ENCODE measurements at regions not wholly inside any gene's neighbourhood (a gene's known extent, or its start where the extent isn't known, plus 50 kb on each side); places are given as distances from the start of the nearest gene placed in this dataset.
A peak's percentile ranks its signal among the peaks of the same experiment; 100 is the strongest.
"Not testable (repeated sequence)": the region's sequence is repeated elsewhere in the genome, so short reads cannot be mapped to it uniquely, and the experiment has no call there.

DNA sequence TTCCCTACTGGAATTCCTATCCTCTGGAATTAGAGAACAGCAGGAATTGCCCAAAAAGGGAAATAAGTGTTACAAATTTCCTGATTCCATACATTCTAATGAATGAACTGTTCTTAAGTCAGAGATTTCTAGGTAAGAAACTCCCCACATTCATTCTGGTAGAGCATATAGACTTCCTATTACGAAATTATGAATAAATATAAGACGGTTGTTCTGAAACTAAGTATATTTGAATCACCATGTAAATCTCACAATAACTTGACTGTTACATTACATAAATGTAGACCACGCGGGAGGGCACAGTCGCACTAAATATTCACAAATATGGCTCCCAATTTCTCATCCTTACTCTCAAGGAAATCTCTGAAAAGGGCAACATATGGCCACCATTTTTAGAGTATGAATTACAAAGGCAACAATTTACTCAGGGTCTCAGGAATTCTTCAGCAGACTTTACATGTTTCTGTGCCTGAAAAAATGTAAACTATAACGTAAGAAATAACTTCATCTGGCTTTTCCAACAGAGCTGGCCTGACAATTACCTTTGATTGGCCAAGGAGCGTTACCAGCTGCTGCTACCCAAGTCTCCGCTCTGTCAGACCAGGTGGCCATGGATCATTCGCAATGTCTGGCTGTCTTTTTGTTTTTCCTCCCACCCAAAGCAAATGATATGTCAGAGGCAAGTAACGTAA, 115.8 kb downstream of the MPP7 start:
- no peaks in the 10 kb centered on the region for H3K27me3 ChIP-seq (ENCODE audit: control insufficient read depth in 1 of 2, insufficient read depth in 2 of 2, low read length in 2 of 2)
- no peaks in the 10 kb centered on the region for H3K36me3 ChIP-seq (ENCODE audit: insufficient read depth, low read length)
- H3K4me1 ChIP-seq (ENCODE audit: insufficient read depth, low read length), result peaks cover 4% of the 10 kb centered on the region
- no peaks in the 10 kb centered on the region for H3K9me3 ChIP-seq (ENCODE audit: low read length)
- no peak overlapping the region for H3K9ac ChIP-seq (ENCODE audit: low read length)
- H3K27ac ChIP-seq (ENCODE audit: low read depth, low read length), result no peak overlapping the region
- H3K4me3 ChIP-seq (ENCODE audit: low read depth in 1 of 2, low read length in 2 of 2), result no peak overlapping the region

DNA sequence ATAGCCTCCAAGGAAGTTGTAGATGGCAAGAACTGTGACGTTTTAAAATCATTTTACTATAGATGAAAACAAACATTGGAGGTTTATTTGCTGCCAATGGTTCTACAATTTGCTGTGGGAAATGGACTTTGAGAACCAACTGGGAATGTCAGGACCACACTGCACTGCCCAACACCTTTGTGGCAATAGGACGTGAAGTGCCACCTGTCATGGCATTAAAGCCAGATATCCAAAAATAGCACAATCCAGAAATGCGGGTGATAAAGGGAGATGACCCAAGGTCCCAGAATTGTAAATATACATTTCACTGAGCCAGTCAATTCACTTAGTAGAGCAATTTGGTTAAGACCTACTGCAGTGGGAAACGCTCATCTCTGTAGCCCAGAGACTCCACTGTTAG, 116.4 kb downstream of the MPP7 start:
- H3K27me3 ChIP-seq (ENCODE audit: control insufficient read depth in 1 of 2, insufficient read depth in 2 of 2, low read length in 2 of 2), result no peaks in the 10 kb centered on the region
- H3K4me3 ChIP-seq (ENCODE audit: low read depth in 1 of 2, low read length in 2 of 2), result no peak overlapping the region
- no peaks in the 10 kb centered on the region for H3K9me3 ChIP-seq (ENCODE audit: low read length)
- no peaks in the 10 kb centered on the region for H3K36me3 ChIP-seq (ENCODE audit: insufficient read depth, low read length)
- no peak overlapping the region for H3K27ac ChIP-seq (ENCODE audit: low read depth, low read length)
- H3K4me1 ChIP-seq (ENCODE audit: insufficient read depth, low read length), result peaks cover 9% of the 10 kb centered on the region
- no peak overlapping the region for H3K9ac ChIP-seq (ENCODE audit: low read length)

DNA sequence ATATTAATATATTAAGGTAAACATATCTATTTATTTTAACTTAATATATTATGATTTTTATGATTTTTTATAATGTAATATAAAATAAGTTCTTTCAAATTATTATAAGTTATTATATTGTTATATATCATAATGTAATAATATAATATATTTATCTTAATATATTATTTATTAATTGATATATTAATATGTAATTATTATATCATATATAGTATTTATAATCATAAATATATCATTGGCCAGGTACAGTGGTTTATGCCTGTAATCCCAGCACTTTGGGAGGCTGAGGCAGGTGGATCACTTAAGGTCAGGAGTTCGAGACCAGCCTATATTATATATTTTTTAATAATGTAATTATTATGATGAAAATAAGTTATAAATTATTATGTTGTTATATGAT, 118.1 kb downstream of the MPP7 start:
- Histone ChIP-seq H3K4me3 (ENCODE audit: low read depth in 1 of 2, low read length in 2 of 2) (no peak overlapping the region), H3K9ac (ENCODE audit: low read length) (no peak overlapping the region), H3K27ac (ENCODE audit: low read depth, low read length) (no peak overlapping the region), H3K27me3 (ENCODE audit: control insufficient read depth in 1 of 2, insufficient read depth in 2 of 2, low read length in 2 of 2) (no peaks in the 10 kb centered on the region), H3K4me1 (ENCODE audit: insufficient read depth, low read length) (peaks cover 12% of the 10 kb centered on the region), H3K9me3 (ENCODE audit: low read length) (no peaks in the 10 kb centered on the region), H3K36me3 (ENCODE audit: insufficient read depth, low read length) (no peaks in the 10 kb centered on the region)

DNA sequence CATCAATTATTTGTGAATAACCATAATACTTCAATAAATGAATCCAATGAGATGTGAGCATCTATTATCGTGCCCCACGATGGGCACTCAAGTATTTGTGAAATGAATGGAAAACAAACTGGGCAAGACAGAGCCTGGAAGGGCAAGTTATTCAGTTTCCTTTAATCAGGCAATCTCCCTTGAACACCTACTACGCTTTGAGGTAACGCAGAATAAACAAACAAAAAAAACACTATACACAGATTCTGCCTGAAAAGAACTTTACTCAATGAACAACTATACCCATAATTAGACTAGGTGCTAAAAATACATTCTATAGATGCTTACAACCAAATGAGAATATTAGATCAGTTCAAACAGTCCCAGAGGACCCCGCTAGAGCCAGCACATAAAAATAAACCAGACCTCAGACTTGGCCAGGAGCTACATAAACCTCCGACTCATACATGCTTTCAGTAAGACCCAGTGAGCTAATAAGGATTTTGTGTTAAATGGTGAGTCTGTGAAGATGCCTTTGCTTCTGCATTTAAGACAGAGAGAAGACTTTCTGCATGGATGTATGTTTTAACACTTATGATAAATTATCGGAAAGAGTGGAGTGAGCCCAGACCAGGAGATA, 121.3 kb downstream of the MPP7 start:
- Histone ChIP-seq H3K4me3 (ENCODE audit: low read depth in 1 of 2, low read length in 2 of 2) (no peak overlapping the region), H3K27ac (ENCODE audit: low read depth, low read length) (no peak overlapping the region), H3K9ac (ENCODE audit: low read length) (no peak overlapping the region), H3K27me3 (ENCODE audit: control insufficient read depth in 1 of 2, insufficient read depth in 2 of 2, low read length in 2 of 2) (no peaks in the 10 kb centered on the region), H3K9me3 (ENCODE audit: low read length) (no peaks in the 10 kb centered on the region), H3K36me3 (ENCODE audit: insufficient read depth, low read length) (no peaks in the 10 kb centered on the region), H3K4me1 (ENCODE audit: insufficient read depth, low read length) (peaks cover 31% of the 10 kb centered on the region)

DNA sequence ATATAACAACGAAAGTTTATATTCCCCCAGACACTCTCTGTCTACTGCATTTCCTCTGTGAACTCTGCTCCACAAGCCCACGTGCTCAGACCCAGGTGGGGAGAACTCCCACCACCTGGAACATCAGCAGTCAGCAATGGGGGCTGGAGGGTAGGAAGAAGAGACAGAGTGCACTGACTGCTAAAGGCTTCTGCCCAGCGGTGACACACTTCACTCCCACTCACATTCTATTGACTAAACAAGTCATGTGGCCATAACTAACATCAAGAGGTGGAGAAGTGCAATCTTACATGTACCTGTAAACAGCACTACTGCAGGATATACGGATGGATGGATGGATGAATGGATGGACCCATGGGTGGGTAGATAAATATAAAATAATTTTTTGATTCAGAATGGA, 122.2 kb downstream of the MPP7 start:
- Histone ChIP-seq H3K27me3 (ENCODE audit: control insufficient read depth in 1 of 2, insufficient read depth in 2 of 2, low read length in 2 of 2) (no peaks in the 10 kb centered on the region), H3K27ac (ENCODE audit: low read depth, low read length) (no peak overlapping the region), H3K9ac (ENCODE audit: low read length) (no peak overlapping the region), H3K4me3 (ENCODE audit: low read depth in 1 of 2, low read length in 2 of 2) (no peak overlapping the region), H3K36me3 (ENCODE audit: insufficient read depth, low read length) (no peaks in the 10 kb centered on the region), H3K4me1 (ENCODE audit: insufficient read depth, low read length) (peaks cover 31% of the 10 kb centered on the region), H3K9me3 (ENCODE audit: low read length) (no peaks in the 10 kb centered on the region)

DNA sequence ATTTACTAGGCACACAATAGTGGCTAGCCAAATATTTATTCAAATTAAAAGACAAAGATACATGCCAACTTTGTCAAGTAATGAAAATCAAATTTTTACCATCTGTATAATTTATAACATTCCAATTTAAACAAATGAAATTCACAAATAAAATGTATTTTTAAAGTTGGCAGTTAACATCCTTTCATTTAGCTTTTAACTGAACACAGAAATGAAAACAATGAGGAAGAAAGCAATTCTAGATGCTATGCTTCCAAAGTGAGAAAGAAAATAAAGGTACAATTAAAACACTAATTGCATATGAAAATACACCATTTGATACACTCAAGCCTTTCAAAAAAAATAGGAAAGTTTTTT, 123.1 kb downstream of the MPP7 start:
- Histone ChIP-seq H3K27me3 (ENCODE audit: control insufficient read depth in 1 of 2, insufficient read depth in 2 of 2, low read length in 2 of 2) (no peaks in the 10 kb centered on the region), H3K4me1 (ENCODE audit: insufficient read depth, low read length) (peaks cover 31% of the 10 kb centered on the region), H3K4me3 (ENCODE audit: low read depth in 1 of 2, low read length in 2 of 2) (no peak overlapping the region), H3K36me3 (ENCODE audit: insufficient read depth, low read length) (no peaks in the 10 kb centered on the region), H3K9ac (ENCODE audit: low read length) (no peak overlapping the region), H3K27ac (ENCODE audit: low read depth, low read length) (no peak overlapping the region), H3K9me3 (ENCODE audit: low read length) (no peaks in the 10 kb centered on the region)

DNA sequence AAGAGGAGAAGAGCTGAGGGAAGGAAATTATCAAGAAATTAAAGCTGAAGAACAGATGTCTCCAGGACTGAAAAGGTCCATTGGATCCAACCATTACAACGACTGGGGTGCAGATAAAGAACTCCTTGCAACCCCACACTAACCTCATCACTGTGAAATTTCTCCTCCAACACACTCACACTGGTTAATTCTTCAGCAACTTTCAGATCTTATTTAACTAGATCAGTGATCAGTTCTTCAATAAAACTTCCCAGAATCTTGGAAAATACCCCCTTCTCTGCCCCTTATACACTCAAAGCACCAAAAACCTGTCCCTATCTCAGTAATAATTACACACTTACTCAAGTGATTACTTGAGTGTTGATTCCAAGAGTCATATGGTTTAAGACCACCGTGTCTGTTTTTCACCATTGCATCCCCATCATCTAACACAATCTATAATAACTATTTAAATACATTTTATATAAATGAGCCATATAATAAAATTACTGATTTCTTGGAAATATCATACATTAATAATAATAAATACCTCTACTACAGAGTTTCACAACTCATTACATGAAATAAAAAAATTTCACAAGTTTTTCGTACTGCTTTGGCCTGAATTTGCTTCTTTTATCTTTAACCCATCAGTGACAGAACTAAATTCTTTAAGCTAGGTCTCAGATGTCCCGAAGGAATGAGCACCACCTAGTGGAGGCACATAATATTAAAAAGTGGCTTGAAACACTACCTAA, 123.7 kb downstream of the MPP7 start:
- no peak overlapping the region for H3K27ac ChIP-seq (ENCODE audit: low read depth, low read length)
- no peaks in the 10 kb centered on the region for H3K27me3 ChIP-seq (ENCODE audit: control insufficient read depth in 1 of 2, insufficient read depth in 2 of 2, low read length in 2 of 2)
- H3K4me1 ChIP-seq (ENCODE audit: insufficient read depth, low read length), result peaks cover 31% of the 10 kb centered on the region
- peak overlapping the region in 1 of 2 donors; percentile 26 for H3K4me3 ChIP-seq (ENCODE audit: low read depth in 1 of 2, low read length in 2 of 2)
- no peaks in the 10 kb centered on the region for H3K9me3 ChIP-seq (ENCODE audit: low read length)
- H3K9ac ChIP-seq (ENCODE audit: low read length), result no peak overlapping the region
- no peaks in the 10 kb centered on the region for H3K36me3 ChIP-seq (ENCODE audit: insufficient read depth, low read length)

DNA sequence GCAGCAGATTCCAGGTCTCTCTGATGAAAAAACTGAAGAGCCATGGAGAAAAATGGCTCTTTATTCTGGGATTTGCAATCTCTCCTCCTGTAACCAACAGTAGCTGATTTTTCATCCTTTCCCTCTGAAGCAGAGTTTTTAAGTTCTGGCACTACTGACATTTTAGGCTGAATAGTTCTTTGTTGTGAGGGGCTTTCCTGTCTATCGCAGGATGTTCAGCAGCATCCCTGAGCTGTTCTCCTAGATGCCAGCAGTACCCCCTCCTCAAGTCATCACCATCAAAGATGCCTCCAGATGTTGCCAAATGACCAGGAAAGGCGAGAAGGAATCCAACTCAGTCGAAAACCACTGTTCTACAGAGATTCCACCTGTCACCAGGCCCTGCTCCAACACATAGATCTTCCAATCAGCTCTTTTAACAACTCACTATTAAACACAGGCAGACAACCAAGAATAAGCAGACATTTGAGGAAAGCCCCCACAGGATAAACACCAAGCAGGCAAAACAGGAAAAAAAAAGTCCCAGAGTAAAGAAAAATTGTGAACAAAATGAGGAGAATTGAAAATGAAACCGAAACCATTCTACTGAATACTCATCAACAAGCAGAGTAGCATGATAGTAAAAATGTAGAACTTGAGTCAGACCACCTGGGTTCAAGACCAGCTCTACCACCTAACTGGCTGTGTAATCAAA, 124.8 kb downstream of the MPP7 start:
- H3K9me3 ChIP-seq (ENCODE audit: low read length), result no peaks in the 10 kb centered on the region
- H3K27ac ChIP-seq (ENCODE audit: low read depth, low read length), result no peak overlapping the region
- no peaks in the 10 kb centered on the region for H3K36me3 ChIP-seq (ENCODE audit: insufficient read depth, low read length)
- H3K4me3 ChIP-seq (ENCODE audit: low read depth in 1 of 2, low read length in 2 of 2), result peak overlapping the region in 1 of 2 donors; percentile 26
- H3K27me3 ChIP-seq (ENCODE audit: control insufficient read depth in 1 of 2, insufficient read depth in 2 of 2, low read length in 2 of 2), result no peaks in the 10 kb centered on the region
- peaks cover 31% of the 10 kb centered on the region for H3K4me1 ChIP-seq (ENCODE audit: insufficient read depth, low read length)
- peak overlapping the region; percentile 1 for H3K9ac ChIP-seq (ENCODE audit: low read length)

DNA sequence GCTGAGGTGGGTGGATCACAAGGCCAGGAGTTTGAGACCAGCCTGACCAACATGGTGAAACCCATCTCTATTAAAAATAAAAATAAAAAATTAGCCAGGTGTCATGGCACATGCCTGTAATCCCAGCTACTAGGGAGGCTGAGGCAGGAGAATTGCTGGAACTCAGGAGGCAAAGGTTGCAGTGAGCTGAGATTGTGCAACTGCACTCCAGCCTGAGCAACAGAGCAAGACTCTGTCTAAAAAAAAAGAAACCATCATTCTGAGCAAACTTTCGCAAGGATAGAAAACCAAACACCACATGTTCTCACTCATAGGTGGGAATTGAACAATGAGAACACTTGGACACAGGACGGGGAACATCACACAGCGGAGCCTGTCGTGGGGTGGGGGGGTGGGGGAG, 126.4 kb downstream of the MPP7 start:
- H3K27me3 ChIP-seq (ENCODE audit: control insufficient read depth in 1 of 2, insufficient read depth in 2 of 2, low read length in 2 of 2); H3K9ac ChIP-seq (ENCODE audit: low read length); H3K4me3 ChIP-seq (ENCODE audit: low read depth in 1 of 2, low read length in 2 of 2); H3K9me3 ChIP-seq (ENCODE audit: low read length); H3K27ac ChIP-seq (ENCODE audit: low read depth, low read length); H3K36me3 ChIP-seq (ENCODE audit: insufficient read depth, low read length): not testable (repeated sequence)
- H3K4me1 ChIP-seq (ENCODE audit: insufficient read depth, low read length), result peaks cover 30% of the 10 kb centered on the region

DNA sequence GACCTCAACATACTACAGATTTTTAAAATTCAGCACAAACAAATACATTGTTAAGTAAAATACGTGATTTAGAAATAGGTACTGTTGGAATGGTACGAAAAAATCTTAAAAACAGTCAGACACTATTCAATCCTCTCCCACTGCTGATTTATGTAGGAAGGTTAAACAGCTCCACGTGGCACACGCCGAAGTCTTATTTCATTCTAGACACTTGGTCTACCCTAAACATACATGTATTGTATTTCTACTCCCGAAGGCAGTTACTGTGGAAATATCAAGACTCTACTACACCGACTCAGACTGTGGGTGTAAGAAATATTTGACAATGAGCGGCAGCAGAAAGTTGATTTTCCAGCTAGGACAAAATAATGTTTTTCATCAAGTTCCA, 130.6 kb downstream of the MPP7 start:
- Histone ChIP-seq H3K9me3 (ENCODE audit: low read length) (no peaks in the 10 kb centered on the region), H3K9ac (ENCODE audit: low read length) (no peak overlapping the region), H3K27ac (ENCODE audit: low read depth, low read length) (no peak overlapping the region), H3K4me3 (ENCODE audit: low read depth in 1 of 2, low read length in 2 of 2) (no peak overlapping the region), H3K36me3 (ENCODE audit: insufficient read depth, low read length) (no peaks in the 10 kb centered on the region), H3K4me1 (ENCODE audit: insufficient read depth, low read length) (peaks cover 11% of the 10 kb centered on the region), H3K27me3 (ENCODE audit: control insufficient read depth in 1 of 2, insufficient read depth in 2 of 2, low read length in 2 of 2) (no peaks in the 10 kb centered on the region)

DNA sequence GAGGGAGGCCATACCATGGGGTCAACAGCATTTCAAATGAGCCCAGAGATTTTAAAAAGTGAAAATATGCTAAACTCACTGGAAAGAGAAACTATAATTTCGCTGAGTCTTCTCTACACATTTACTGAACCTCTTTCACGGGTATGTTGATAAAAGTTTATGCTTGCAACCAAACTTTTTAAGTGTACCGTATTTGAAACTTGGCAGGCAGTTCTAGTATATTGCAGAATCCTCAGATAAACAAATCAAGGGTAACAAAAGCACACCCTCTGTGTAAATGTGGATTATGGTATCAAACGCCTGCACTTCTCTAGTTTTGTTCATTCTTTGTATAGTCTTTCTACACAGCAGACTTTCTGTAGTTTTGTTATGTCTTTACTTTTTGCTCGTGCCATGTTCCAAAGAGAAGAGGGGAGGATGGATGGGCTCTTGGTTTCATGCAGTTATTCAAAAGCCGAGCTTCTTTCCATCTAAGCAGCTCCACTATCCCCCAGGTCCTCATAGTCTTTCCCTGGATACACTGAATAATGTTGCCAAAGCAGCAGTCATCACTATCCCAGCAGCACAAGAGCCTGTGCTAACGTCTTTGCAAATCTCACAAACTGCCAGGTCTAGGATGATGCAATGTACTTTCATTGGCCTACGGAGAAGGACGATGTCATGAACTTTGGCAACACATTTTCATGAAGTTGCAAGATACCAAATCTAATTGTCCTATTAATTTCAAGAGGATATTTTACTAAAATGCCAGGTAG, 131.2 kb downstream of the MPP7 start:
- Histone ChIP-seq H3K36me3 (ENCODE audit: insufficient read depth, low read length) (no peaks in the 10 kb centered on the region), H3K9ac (ENCODE audit: low read length) (no peak overlapping the region), H3K27me3 (ENCODE audit: control insufficient read depth in 1 of 2, insufficient read depth in 2 of 2, low read length in 2 of 2) (no peaks in the 10 kb centered on the region), H3K4me3 (ENCODE audit: low read depth in 1 of 2, low read length in 2 of 2) (no peak overlapping the region), H3K9me3 (ENCODE audit: low read length) (no peaks in the 10 kb centered on the region), H3K27ac (ENCODE audit: low read depth, low read length) (no peak overlapping the region), H3K4me1 (ENCODE audit: insufficient read depth, low read length) (peaks cover 11% of the 10 kb centered on the region)

Data from muscle layer of colon (tissue), 2 donors.